CD14-positive monocyte (primary cell): ENCODE measurements at regions not wholly inside any gene's neighbourhood (a gene's known extent, or its start where the extent isn't known, plus 50 kb on each side); places are given as distances from the start of the nearest gene placed in this dataset.

Source experiments
- DNase-seq, 3 donors: peaks; one replicate each; pipeline ENCODE4 v3.0.0-alpha.2; 2011 to 2022
- H2AFZ ChIP-seq: 2 replicates; pipeline ENCODE4 v1.6.0; 2012; ENCODE audit warnings: mild to moderate bottlenecking, low read depth, low read length, inconsistent platforms; ENCODE audit not compliant: insufficient read depth, poor library complexity, severe bottlenecking
- H3K27ac ChIP-seq, 2 donors: 1 replicate in 1 of 2; 2 replicates in 1 of 2; pipeline ENCODE4 v1.5.1; 2012 to 2013; ENCODE audit warnings: low read length in 2 of 2, control low read depth in 1 of 2, inconsistent platforms in 1 of 2, low read depth in 1 of 2, mild to moderate bottlenecking in 1 of 2
- H3K27me3 ChIP-seq, 2 donors: one replicate each; pipeline versions ENCODE4 v1.6.0 to v1.6.1; 2011 to 2013; ENCODE audit warnings: low read length in 2 of 2; ENCODE audit not compliant: control insufficient read depth in 2 of 2, insufficient read depth in 2 of 2
- H3K36me3 ChIP-seq, 2 donors: replicated peaks in 1 of 2; 1 replicate in 1 of 2; 2 replicates in 1 of 2; pipeline versions ENCODE4 v1.5.1 to v1.6.1; 2012 to 2013; ENCODE audit warnings: low read length in 2 of 2, control low read depth in 1 of 2, inconsistent platforms in 1 of 2, mild to moderate bottlenecking in 1 of 2; ENCODE audit not compliant: insufficient read depth in 2 of 2, control insufficient read depth in 1 of 2
- H3K4me1 ChIP-seq, 2 donors: 1 replicate in 1 of 2; 2 replicates in 1 of 2; pipeline versions ENCODE4 v1.5.1 to v1.6.1; 2012 to 2013; ENCODE audit warnings: low read length in 2 of 2, control low read depth in 1 of 2, inconsistent platforms in 1 of 2, mild to moderate bottlenecking in 1 of 2, moderate library complexity in 1 of 2; ENCODE audit not compliant: insufficient read depth in 2 of 2, control insufficient read depth in 1 of 2
- H3K4me2 ChIP-seq: replicated peaks from 2 replicates; pipeline ENCODE3; 2012; ENCODE audit warnings: low read length, moderate library complexity, mild to moderate bottlenecking; ENCODE audit not compliant: poor library complexity, severe bottlenecking; ENCODE audit errors: extremely low read depth
- H3K4me3 ChIP-seq, 3 experiments: fragments of 200-600 bp in 1 of 3; sonication (generic) in 1 of 3; replicated peaks in 1 of 3; 1 replicate in 2 of 3; 2 replicates in 1 of 3; pipeline ENCODE4 v1.5.1; 2011 to 2013; ENCODE audit warnings: low read length in 3 of 3, mild to moderate bottlenecking in 3 of 3, control low read depth in 2 of 3, low read depth in 2 of 3, inconsistent platforms in 1 of 3, moderate library complexity in 1 of 3
- H3K79me2 ChIP-seq: 2 replicates; pipeline ENCODE4 v1.6.0; 2012; ENCODE audit warnings: mild to moderate bottlenecking, control low read depth, inconsistent platforms, low read length, moderate library complexity; ENCODE audit not compliant: insufficient read depth
- H3K9ac ChIP-seq: 2 replicates; pipeline ENCODE4 v1.6.0; 2017; ENCODE audit warnings: low read length, mild to moderate bottlenecking; ENCODE audit not compliant: insufficient read depth, poor library complexity, severe bottlenecking
- H3K9me3 ChIP-seq, 2 donors: replicated peaks in 1 of 2; 1 replicate in 1 of 2; 2 replicates in 1 of 2; pipeline versions ENCODE4 v1.5.1 to v1.6.1; 2012 to 2013; ENCODE audit warnings: low read length in 2 of 2, control low read depth in 1 of 2; ENCODE audit not compliant: control insufficient read depth in 1 of 2, insufficient read depth in 1 of 2
- H4K20me1 ChIP-seq: 2 replicates; pipeline ENCODE4 v1.6.0; 2012; ENCODE audit warnings: mild to moderate bottlenecking, low read length, control low read depth, moderate library complexity; ENCODE audit not compliant: insufficient read depth
- H3K27ac Mint-ChIP-seq, 7 donors: one replicate each; pipeline ENCODE4 v1.8.0; 2020; ENCODE audit warnings: mild to moderate bottlenecking in 7 of 7, mixed read lengths in 7 of 7, moderate library complexity in 6 of 7, inconsistent platforms in 2 of 7
- H3K27me3 Mint-ChIP-seq, 3 donors: one replicate each; pipeline ENCODE4 v1.8.0; 2021 to 2022; ENCODE audit warnings: low read depth in 3 of 3, mild to moderate bottlenecking in 3 of 3, mixed read lengths in 3 of 3, moderate library complexity in 3 of 3, inconsistent platforms in 1 of 3
- H3K36me3 Mint-ChIP-seq, 2 donors: one replicate each; pipeline ENCODE4 v1.8.0; 2020; ENCODE audit warnings: mixed read lengths in 2 of 2, inconsistent platforms in 1 of 2, mild to moderate bottlenecking in 1 of 2
- H3K4me1 Mint-ChIP-seq: one replicate; pipeline ENCODE4 v1.8.0; 2020; ENCODE audit warnings: mild to moderate bottlenecking, mixed read lengths
- H3K4me3 Mint-ChIP-seq, 2 donors: one replicate each; pipeline ENCODE4 v1.8.0; 2020; ENCODE audit warnings: mild to moderate bottlenecking in 2 of 2, mixed read lengths in 2 of 2, moderate library complexity in 1 of 2
- H3K9me3 Mint-ChIP-seq, 7 donors: one replicate each; pipeline ENCODE4 v1.8.0; 2020 to 2022; ENCODE audit warnings: mixed read lengths in 7 of 7, mild to moderate bottlenecking in 6 of 7, moderate library complexity in 6 of 7, inconsistent platforms in 2 of 7
- CTCF ChIP-seq: fragments of 200-600 bp; IDR thresholded peaks from one replicate; pipeline ENCODE4 v1.8.0; 2022; ENCODE audit warnings: antibody characterized with exemption, mild to moderate bottlenecking
- WGBS: methylation state at CpG from one replicate; pipeline ENCODE4 v1.1.5; 2013; ENCODE audit warnings: missing lambda C conversion rate; ENCODE audit not compliant: insufficient coverage; 5-methylcytosine and 5-hydroxymethylcytosine counted together
- intact Hi-C, 2 donors: fragments of 100-400 bp; cut with micrococcal nuclease; formaldehyde crosslinking; loops; one replicate each; pipeline versions ENCODE4 v1.15.0 to v1.15.1; 2023

- WGBS, result no CpG with 5 or more reads among the region's 1 CpG
- Histone ChIP-seq H3K4me1 (peaks cover 12 to 14% of the 10 kb centered on the region in 2 donors), H3K9ac (no peak overlapping the region), H4K20me1 (no peaks in the 10 kb centered on the region), H3K4me3 (no peak overlapping the region), H2AFZ (peak overlapping the region; percentile 36), H3K36me3 (no peaks in the 10 kb centered on the region), H3K27ac (peak overlapping the region; percentile 58 to 76), H3K79me2 (no peaks in the 10 kb centered on the region), H3K4me2 (peak overlapping the region; percentile 1), H3K9me3 (no peaks in the 10 kb centered on the region), H3K27me3 (no peaks in the 10 kb centered on the region)
- Mint-ChIP-seq H3K27me3 (peaks cover 0 to 2% (median 2%) of the 10 kb centered on the region in 3 donors), H3K4me3 (no peak overlapping the region), H3K9me3 (peaks cover 0 to 2% (median 0%) of the 10 kb centered on the region in 7 donors), H3K27ac (peak overlapping the region; percentile 84 to 98 (median 92)), H3K4me1 (peaks cover 15% of the 10 kb centered on the region), H3K36me3 (peaks cover 0 to 2% of the 10 kb centered on the region in 2 donors)
- peak; percentile 93 for TF ChIP-seq CTCF
- intact Hi-C loops, result loop anchor here (2.0 to 5.0 kb wide), 4 partner anchors 22 to 469 kb away; no protein-coding TSS in a partner anchor
- DNase-seq, result peak; percentile 97 to 99 (median 97)
Measured at GRCh38 chr6:134640975-134641429, 308.9 kb downstream of the ALDH8A1 start.

DNA sequence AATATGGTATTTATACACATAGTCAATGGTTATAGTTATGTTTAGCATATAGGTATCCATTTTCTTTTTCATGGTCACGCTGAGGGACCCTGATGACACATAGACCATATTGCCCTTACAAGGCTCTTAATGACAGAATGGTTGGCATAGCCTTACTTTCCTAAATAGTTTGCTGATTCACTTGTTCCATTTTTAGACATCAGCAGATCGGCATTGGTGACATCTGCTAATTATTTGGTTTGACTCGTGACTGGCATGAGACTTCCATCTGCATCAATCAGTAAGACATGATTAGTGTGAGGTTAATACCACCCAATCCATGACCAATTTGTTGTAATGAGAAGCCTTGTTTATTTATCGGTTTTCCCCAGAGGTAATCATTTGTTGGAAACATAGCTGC lies 309.7 kb downstream of the ALDH8A1 start:
- Histone ChIP-seq H3K4me2 (no peak overlapping the region), H3K9me3 (no peaks in the 10 kb centered on the region), H3K9ac (no peak overlapping the region), H3K27ac (peak overlapping the region in 1 of 2 donors; percentile 56), H3K4me1 (peaks cover 12 to 16% of the 10 kb centered on the region in 2 donors), H2AFZ (no peak overlapping the region), H3K79me2 (no peaks in the 10 kb centered on the region), H3K4me3 (no peak overlapping the region), H3K27me3 (no peaks in the 10 kb centered on the region), H4K20me1 (no peaks in the 10 kb centered on the region), H3K36me3 (no peaks in the 10 kb centered on the region)
- Mint-ChIP-seq H3K4me3 (no peak overlapping the region), H3K9me3 (peaks cover 0 to 2% (median 0%) of the 10 kb centered on the region in 7 donors), H3K4me1 (peaks cover 16% of the 10 kb centered on the region), H3K27ac (peak overlapping the region; percentile 80 to 98 (median 91)), H3K36me3 (peaks cover 0 to 2% of the 10 kb centered on the region in 2 donors), H3K27me3 (peaks cover 0 to 2% (median 2%) of the 10 kb centered on the region in 3 donors)
- intact Hi-C loops, result loop anchor here (2.0 to 5.0 kb wide), 4 partner anchors 23 to 468 kb away; no protein-coding TSS in a partner anchor
- no CpG with 5 or more reads among the region's 4 CpGs for WGBS
- no peak for DNase-seq
- TF ChIP-seq CTCF, result no peak
